ENCODE measurements at regions not wholly inside any gene's neighbourhood (a gene's known extent, or its start where the extent isn't known, plus 50 kb on each side); places are given as distances from the start of the nearest gene placed in this dataset.

GRCh38 chr4:186392017-186392416, 126.0 kb downstream of the F11 start:
- CTCF ChIA-PET: no interaction called here
- WGBS, 2 experiments (ENCODE audit: extremely low coverage in 2 of 2, insufficient read length in 1 of 2): 84% methylated on average over 6 of the region's 10 CpGs; no CpG with 5 or more reads in 1 of the 2 experiments
- no peaks in the 10 kb centered on the region; the same call in 1 of the 2 replicates for H3K9me3 ChIP-seq (ENCODE audit: control insufficient read depth, insufficient read depth, low read length)
- no peak overlapping the region for H2BK120ac ChIP-seq (ENCODE audit: low read depth, low read length)
- H3K9ac ChIP-seq (ENCODE audit: low read depth, low read length): no peak overlapping the region
- H2BK5ac ChIP-seq (ENCODE audit: low read depth, low read length, poor library complexity, severe bottlenecking): no peak overlapping the region
- intact Hi-C loops (cut with micrococcal nuclease): no loop called here
- no peak for TF ChIP-seq POLR2A (IDR thresholded peaks at IDR 0.05; ENCODE audit: low read depth, low read length)
- no peak for TF ChIP-seq RAD21 (IDR thresholded peaks at IDR 0.05; ENCODE audit: low read length)
- TF ChIP-seq MAZ (IDR thresholded peaks at IDR 0.05; ENCODE audit: borderline replicate concordance, low read depth, low read length): no peak
- TF ChIP-seq BHLHE40 (IDR thresholded peaks at IDR 0.05; ENCODE audit: low read depth, low read length): no peak
- TF ChIP-seq SMC3 (IDR thresholded peaks at IDR 0.05; ENCODE audit: low read depth, low read length): no peak
- no peak for TF ChIP-seq ELK1 (IDR thresholded peaks at IDR 0.05; ENCODE audit: borderline replicate concordance, low read depth, low read length)
- TF ChIP-seq MXI1 (IDR thresholded peaks at IDR 0.05; ENCODE audit: borderline replicate concordance, low read depth, low read length): no peak
- no peak for TF ChIP-seq CEBPB (IDR thresholded peaks at IDR 0.05; ENCODE audit: low read depth, low read length)
- TF ChIP-seq USF2 (IDR thresholded peaks at IDR 0.05; ENCODE audit: low read depth, low read length): no peak
- no peak for TF ChIP-seq MAFK (IDR thresholded peaks at IDR 0.05; ENCODE audit: low read depth, low read length)
- TF ChIP-seq CTCF (conservative IDR thresholded peaks at IDR 0.05; ENCODE audit: low read depth, low read length): no peak
- TF ChIP-seq FOS (IDR thresholded peaks at IDR 0.05; ENCODE audit: low read depth, low read length): no peak
- no peak for TF ChIP-seq NFE2L2 (IDR thresholded peaks at IDR 0.05; ENCODE audit: low read depth, low read length)
- no peak for TF ChIP-seq RFX5 (IDR thresholded peaks at IDR 0.05; ENCODE audit: low read depth, low read length)
- TF ChIP-seq CHD1 (IDR thresholded peaks at IDR 0.05; ENCODE audit: low read depth, low read length): no peak
- no peak for TF ChIP-seq RCOR1 (IDR thresholded peaks at IDR 0.05; ENCODE audit: insufficient replicate concordance, low read length)
- no peak overlapping the region for H3K4ac ChIP-seq (ENCODE audit: low read depth, low read length)
- H3K27me3 ChIP-seq (ENCODE audit: control insufficient read depth, insufficient read depth, low read length): no peaks in the 10 kb centered on the region
- dilution Hi-C loops (cut with HindIII; ENCODE audit: low sequenced_read_pairs, unreplicated experiment): no loop called here
- H3K18ac ChIP-seq (ENCODE audit: low read depth, low read length): no peak overlapping the region
- H2AFZ ChIP-seq (replicated peaks; ENCODE audit: low read length, poor library complexity): no peak overlapping the region
- H3K79me1 ChIP-seq (ENCODE audit: low read depth in 1 of 2, low read length in 2 of 2): no peaks in the 10 kb centered on the region
- in situ Hi-C loops (cut with MboI; ENCODE audit: low sequenced_read_pairs): no loop called here
- H4K5ac ChIP-seq (ENCODE audit: low read depth, low read length): no peak overlapping the region
- DNase-seq: no peak
- H3K4me3 ChIP-seq (ENCODE audit: insufficient read depth, low read depth, low read length): no peak overlapping the region
- no peak overlapping the region for H3K56ac ChIP-seq (ENCODE audit: extremely low read depth, insufficient read depth, low read length)
- no peak overlapping the region for H3K14ac ChIP-seq (replicated peaks; ENCODE audit: low read depth, low read length)
- H2BK15ac ChIP-seq (ENCODE audit: low read depth, low read length): no peak overlapping the region
- H2BK20ac ChIP-seq (ENCODE audit: low read depth, low read length): no peak overlapping the region
- no peak overlapping the region for H4K8ac ChIP-seq (ENCODE audit: low read depth in 2 of 2, low read length in 2 of 2)
- H3K4me2 ChIP-seq (ENCODE audit: low read depth, low read length): no peak overlapping the region
- no peak overlapping the region for H2AK9ac ChIP-seq (replicated peaks; ENCODE audit: low read depth, low read length, poor library complexity)
- H3K36me3 ChIP-seq (ENCODE audit: control insufficient read depth, insufficient read depth, low read length): no peaks in the 10 kb centered on the region
- no peak overlapping the region for H4K91ac ChIP-seq (ENCODE audit: insufficient read depth, low read depth, low read length)
- no peaks in the 10 kb centered on the region for H4K20me1 ChIP-seq (ENCODE audit: insufficient read depth, low read length)
- no peak overlapping the region for H3K23ac ChIP-seq (ENCODE audit: low read depth, low read length)
- H3K4me1 ChIP-seq (ENCODE audit: control insufficient read depth, insufficient read depth, low read length): no peaks in the 10 kb centered on the region
- H2AK5ac ChIP-seq (ENCODE audit: low read depth, low read length): no peak overlapping the region
- POLR2A ChIA-PET (ENCODE audit: unreplicated experiment): no interaction called here
- ATAC-seq (ENCODE audit: low read depth): no peak
- H3K9me1 ChIP-seq (ENCODE audit: insufficient read depth, low read length): no peaks in the 10 kb centered on the region
- H3K27ac ChIP-seq (ENCODE audit: insufficient read depth, low read length): no peak overlapping the region
- BruUV-seq (replicated peaks): no TSS peak
